H9 (cell line): ENCODE measurements at regions not wholly inside any gene's neighbourhood (a gene's known extent, or its start where the extent isn't known, plus 50 kb on each side); places are given as distances from the start of the nearest gene placed in this dataset.

Source experiments
- DNase-seq: peaks from one replicate; pipeline ENCODE4 v3.0.0-alpha.2; 2017
- H2AFZ ChIP-seq: one replicate; pipeline ENCODE4 v1.6.1; 2013; ENCODE audit warnings: mild to moderate bottlenecking, low read length, control low read depth, moderate library complexity
- H2AK5ac ChIP-seq: 2 replicates; pipeline ENCODE4 v1.6.1; 2013; ENCODE audit warnings: low read length, control low read depth, mixed read lengths; ENCODE audit not compliant: insufficient read length
- H2BK120ac ChIP-seq: one replicate; pipeline ENCODE4 v1.6.1; 2013; ENCODE audit warnings: low read depth, mild to moderate bottlenecking, low read length, control low read depth, inconsistent platforms; ENCODE audit not compliant: poor library complexity, severe bottlenecking
- H2BK12ac ChIP-seq: 2 replicates; pipeline ENCODE4 v1.6.1; 2013; ENCODE audit warnings: low read length, control low read depth, mixed read lengths, low read depth; ENCODE audit not compliant: insufficient read length
- H2BK15ac ChIP-seq: 2 replicates; pipeline ENCODE4 v1.6.1; 2013; ENCODE audit warnings: low read depth, low read length, control low read depth
- H2BK20ac ChIP-seq: one replicate; pipeline ENCODE4 v1.6.1; 2013; ENCODE audit warnings: low read depth, mild to moderate bottlenecking, low read length, control low read depth, inconsistent platforms; ENCODE audit not compliant: poor library complexity, severe bottlenecking
- H2BK5ac ChIP-seq: 2 replicates; pipeline ENCODE4 v1.6.1; 2013; ENCODE audit warnings: low read length, control low read depth, mixed read lengths; ENCODE audit not compliant: insufficient read length
- H3K14ac ChIP-seq: 2 replicates; pipeline ENCODE4 v1.6.1; 2013; ENCODE audit warnings: low read length, control low read depth; ENCODE audit not compliant: insufficient read depth
- H3K18ac ChIP-seq: 2 replicates; pipeline ENCODE4 v1.6.1; 2013; ENCODE audit warnings: low read depth, mild to moderate bottlenecking, mixed read lengths, low read length, control low read depth; ENCODE audit not compliant: insufficient read length
- H3K23ac ChIP-seq: 2 replicates; pipeline ENCODE4 v1.6.1; 2013; ENCODE audit warnings: low read length, control low read depth, mixed read lengths, low read depth; ENCODE audit not compliant: insufficient read length
- H3K23me2 ChIP-seq: 2 replicates; pipeline ENCODE4 v1.6.1; 2013; ENCODE audit warnings: low read depth, mild to moderate bottlenecking, mixed read lengths, low read length, control low read depth; ENCODE audit not compliant: insufficient read length, poor library complexity, severe bottlenecking
- H3K27ac ChIP-seq: 2 replicates; pipeline ENCODE4 v1.5.1; 2013; ENCODE audit warnings: low read length, control low read depth, mixed read lengths, low read depth; ENCODE audit not compliant: insufficient read length
- H3K27me3 ChIP-seq: 2 replicates; pipeline ENCODE4 v1.6.1; 2013; ENCODE audit warnings: low read length, control low read depth, inconsistent platforms; ENCODE audit not compliant: insufficient read depth
- H3K4ac ChIP-seq: 2 replicates; pipeline ENCODE4 v1.6.1; 2013; ENCODE audit warnings: low read depth, mild to moderate bottlenecking, control low read depth, inconsistent platforms, low read length, moderate library complexity
- H3K4me1 ChIP-seq: 2 replicates; pipeline ENCODE4 v1.6.1; 2013; ENCODE audit warnings: low read length, control low read depth, inconsistent platforms; ENCODE audit not compliant: insufficient read depth
- H3K4me2 ChIP-seq: 2 replicates; pipeline ENCODE4 v1.6.1; 2013; ENCODE audit warnings: low read length, control low read depth, mixed read lengths; ENCODE audit not compliant: insufficient read length, insufficient read depth
- H3K56ac ChIP-seq: 2 replicates; pipeline ENCODE4 v1.6.1; 2013; ENCODE audit warnings: low read depth, mild to moderate bottlenecking, mixed read lengths, low read length, control low read depth; ENCODE audit not compliant: insufficient read length
- H3K79me1 ChIP-seq: 2 replicates; pipeline ENCODE4 v1.6.1; 2013; ENCODE audit warnings: low read depth, mild to moderate bottlenecking, moderate library complexity, low read length, control low read depth, inconsistent platforms; ENCODE audit not compliant: insufficient read depth, poor library complexity, severe bottlenecking
- H3K79me2 ChIP-seq: 2 replicates; pipeline ENCODE4 v1.6.1; 2013; ENCODE audit warnings: low read length, control low read depth, inconsistent platforms; ENCODE audit not compliant: insufficient read depth
- H3K9ac ChIP-seq: 2 replicates; pipeline ENCODE4 v1.6.1; 2013; ENCODE audit warnings: low read length, control low read depth, mixed read lengths; ENCODE audit not compliant: insufficient read length; ENCODE audit errors: extremely low read depth
- H3K9me3 ChIP-seq: one replicate; pipeline ENCODE4 v1.6.1; 2013; ENCODE audit warnings: low read depth, low read length, inconsistent platforms; ENCODE audit not compliant: control insufficient read depth
- H3T11ph ChIP-seq: one replicate; pipeline ENCODE4 v1.6.1; 2013; ENCODE audit warnings: mild to moderate bottlenecking, low read length, control low read depth, inconsistent platforms
- H4K20me1 ChIP-seq: one replicate; pipeline ENCODE4 v1.6.1; 2013; ENCODE audit not compliant: control insufficient read depth, insufficient read length, insufficient read depth
- H4K5ac ChIP-seq: 2 replicates; pipeline ENCODE4 v1.6.1; 2013; ENCODE audit warnings: low read depth, mild to moderate bottlenecking, mixed read lengths, low read length, control low read depth; ENCODE audit not compliant: insufficient read length
- H4K8ac ChIP-seq: replicated peaks from 2 replicates; pipeline ENCODE4 v1.6.1; 2013; ENCODE audit warnings: low read length, control low read depth, mixed read lengths, low read depth; ENCODE audit not compliant: insufficient read length
- H4K91ac ChIP-seq: 2 replicates; pipeline ENCODE4 v1.6.1; 2013; ENCODE audit warnings: low read depth, mild to moderate bottlenecking, moderate library complexity, mixed read lengths, low read length, control low read depth; ENCODE audit not compliant: insufficient read length
- H3K27ac Mint-ChIP-seq, 3 experiments: 2 replicates in 2 of 3; 3 replicates in 1 of 3; pipeline ENCODE4 v1.8.0; 2020 to 2021; ENCODE audit warnings: mixed read lengths in 3 of 3, mild to moderate bottlenecking in 1 of 3, moderate library complexity in 1 of 3
- H3K27me3 Mint-ChIP-seq: 2 replicates; pipeline ENCODE4 v1.8.0; 2021; ENCODE audit warnings: low read depth, mild to moderate bottlenecking, moderate library complexity, mixed read lengths
- H3K36me3 Mint-ChIP-seq, 3 experiments: 2 replicates in 2 of 3; 3 replicates in 1 of 3; pipeline ENCODE4 v1.8.0; 2020 to 2021; ENCODE audit warnings: low read depth in 3 of 3, mixed read lengths in 3 of 3; ENCODE audit not compliant: insufficient read depth in 1 of 3
- H3K4me1 Mint-ChIP-seq, 2 experiments: 2 replicates each; pipeline ENCODE4 v1.8.0; 2020; ENCODE audit warnings: mixed read lengths in 2 of 2
- H3K4me3 Mint-ChIP-seq, 2 experiments: 2 replicates in 1 of 2; 3 replicates in 1 of 2; pipeline ENCODE4 v1.8.0; 2020 to 2021; ENCODE audit warnings: mild to moderate bottlenecking in 2 of 2, mixed read lengths in 2 of 2, moderate library complexity in 1 of 2
- H3K9me3 Mint-ChIP-seq, 2 experiments: 2 replicates in 1 of 2; 3 replicates in 1 of 2; pipeline ENCODE4 v1.8.0; 2020; ENCODE audit warnings: mild to moderate bottlenecking in 2 of 2, mixed read lengths in 2 of 2, moderate library complexity in 1 of 2
- CTCF ChIP-seq: fragments of 200-600 bp; sonication (generic); conservative IDR thresholded peaks from 3 replicates; pipeline ENCODE4 v1.8.0; 2021; ENCODE audit warnings: antibody characterized with exemption, mild to moderate bottlenecking

GRCh38 chr2:187900021-187900420, 345.8 kb upstream of the TFPI start:
- no peak overlapping the region for H3K27ac Mint-ChIP-seq
- no peak overlapping the region for H4K91ac ChIP-seq
- no peak overlapping the region for H3K56ac ChIP-seq
- H3K9me3 Mint-ChIP-seq, result no peaks in the 10 kb centered on the region
- H2AK5ac ChIP-seq, result no peak overlapping the region
- H3K18ac ChIP-seq, result no peak overlapping the region
- no peaks in the 10 kb centered on the region for H4K20me1 ChIP-seq
- H3K9ac ChIP-seq, result no peak overlapping the region
- no peak for DNase-seq
- no peaks in the 10 kb centered on the region for H3K79me1 ChIP-seq
- no peak overlapping the region for H2BK15ac ChIP-seq
- H3K4me1 ChIP-seq, result no peaks in the 10 kb centered on the region
- H2BK120ac ChIP-seq, result no peak overlapping the region
- H3K9me3 ChIP-seq, result no peaks in the 10 kb centered on the region
- H3K23me2 ChIP-seq, result no peaks in the 10 kb centered on the region
- H2BK12ac ChIP-seq, result no peak overlapping the region
- H3K27me3 Mint-ChIP-seq, result no peaks in the 10 kb centered on the region
- no peak overlapping the region for H3T11ph ChIP-seq
- no peak overlapping the region for H3K4ac ChIP-seq
- H3K36me3 Mint-ChIP-seq, result no peaks in the 10 kb centered on the region; a peak in 1 of 7 replicates
- no peak overlapping the region for H3K23ac ChIP-seq
- H2BK20ac ChIP-seq, result no peak overlapping the region
- H2BK5ac ChIP-seq, result no peak overlapping the region
- no peak overlapping the region for H4K8ac ChIP-seq
- no peaks in the 10 kb centered on the region for H3K27me3 ChIP-seq
- H3K79me2 ChIP-seq, result no peaks in the 10 kb centered on the region
- H2AFZ ChIP-seq, result no peak overlapping the region
- TF ChIP-seq CTCF, result no peak
- no peak overlapping the region for H3K14ac ChIP-seq
- H3K27ac ChIP-seq, result no peak overlapping the region
- H3K4me2 ChIP-seq, result no peak overlapping the region
- H4K5ac ChIP-seq, result no peak overlapping the region
- no peaks in the 10 kb centered on the region for H3K4me1 Mint-ChIP-seq
- H3K4me3 Mint-ChIP-seq, result no peak overlapping the region
